Type B pancreatic cell (in vitro differentiated cells): ENCODE measurements at regions not wholly inside any gene's neighbourhood (a gene's known extent, or its start where the extent isn't known, plus 50 kb on each side); places are given as distances from the start of the nearest gene placed in this dataset.

Source experiments
- DNase-seq: peaks from one replicate; pipeline ENCODE4 v3.0.0; 2021; ENCODE audit warnings: mixed read lengths; ENCODE audit not compliant: unreplicated experiment; ENCODE audit errors: extremely low spot score
- H3K27ac Mint-ChIP-seq: 2 replicates; pipeline ENCODE4 v1.8.0; 2021; ENCODE audit warnings: mild to moderate bottlenecking, mixed read lengths
- H3K27me3 Mint-ChIP-seq: 2 replicates; pipeline ENCODE4 v1.8.0; 2021; ENCODE audit warnings: mixed read lengths
- H3K36me3 Mint-ChIP-seq: 2 replicates; pipeline ENCODE4 v1.8.0; 2021; ENCODE audit warnings: mixed read lengths
- H3K4me1 Mint-ChIP-seq: one replicate; pipeline ENCODE4 v1.8.0; 2021; ENCODE audit warnings: mixed read lengths; ENCODE audit not compliant: unreplicated experiment
- H3K4me3 Mint-ChIP-seq: 2 replicates; pipeline ENCODE4 v1.8.0; 2021; ENCODE audit warnings: mild to moderate bottlenecking, mixed read lengths
- H3K9me3 Mint-ChIP-seq: 2 replicates; pipeline ENCODE4 v1.8.0; 2021; ENCODE audit warnings: mixed read lengths
- CTCF ChIP-seq: fragments of 200-600 bp; sonication (generic); conservative IDR thresholded peaks from 2 replicates; pipeline ENCODE4 v1.5.0; 2021; ENCODE audit warnings: antibody characterized with exemption, mild to moderate bottlenecking

GRCh38 chr5:109570362-109570874 lies 119.3 kb upstream of the MAN2A1 start:
- Mint-ChIP-seq H3K27ac (no peak overlapping the region), H3K9me3 (no peaks in the 10 kb centered on the region), H3K36me3 (no peaks in the 10 kb centered on the region), H3K27me3 (no peaks in the 10 kb centered on the region), H3K4me3 (no peak overlapping the region), H3K4me1 (no peaks in the 10 kb centered on the region)
- no peak for DNase-seq
- TF ChIP-seq CTCF, result no peak

- Mint-ChIP-seq H3K4me3 (no peak overlapping the region), H3K36me3 (no peaks in the 10 kb centered on the region), H3K9me3 (no peaks in the 10 kb centered on the region), H3K27ac (no peak overlapping the region), H3K4me1 (no peaks in the 10 kb centered on the region), H3K27me3 (no peaks in the 10 kb centered on the region)
- no peak for TF ChIP-seq CTCF
- DNase-seq, result no peak
Observed at GRCh38 chr5:109567374-109568044, 122.2 kb upstream of the MAN2A1 start.

GRCh38 chr5:109566361-109566760 lies 123.4 kb upstream of the MAN2A1 start:
- no peaks in the 10 kb centered on the region for H3K27me3 Mint-ChIP-seq
- H3K9me3 Mint-ChIP-seq, result no peaks in the 10 kb centered on the region
- no peak for TF ChIP-seq CTCF
- no peak for DNase-seq
- no peaks in the 10 kb centered on the region for H3K36me3 Mint-ChIP-seq
- no peak overlapping the region for H3K4me3 Mint-ChIP-seq
- H3K4me1 Mint-ChIP-seq, result no peaks in the 10 kb centered on the region
- H3K27ac Mint-ChIP-seq, result no peak overlapping the region

GRCh38 chr5:109563739-109564138 lies 126.0 kb upstream of the MAN2A1 start:
- Mint-ChIP-seq H3K9me3 (no peaks in the 10 kb centered on the region), H3K27ac (no peak overlapping the region), H3K4me3 (no peak overlapping the region), H3K27me3 (no peaks in the 10 kb centered on the region), H3K4me1 (no peaks in the 10 kb centered on the region), H3K36me3 (no peaks in the 10 kb centered on the region)
- no peak for TF ChIP-seq CTCF
- no peak for DNase-seq

- Mint-ChIP-seq H3K4me3 (no peak overlapping the region), H3K27me3 (no peaks in the 10 kb centered on the region), H3K9me3 (no peaks in the 10 kb centered on the region), H3K36me3 (no peaks in the 10 kb centered on the region), H3K4me1 (no peaks in the 10 kb centered on the region), H3K27ac (no peak overlapping the region)
- no peak for TF ChIP-seq CTCF
- no peak for DNase-seq
Observed at GRCh38 chr5:109563189-109563588, 126.5 kb upstream of the MAN2A1 start.

GRCh38 chr5:109562441-109562840 lies 127.3 kb upstream of the MAN2A1 start:
- Mint-ChIP-seq H3K9me3 (no peaks in the 10 kb centered on the region), H3K36me3 (no peaks in the 10 kb centered on the region), H3K27me3 (no peaks in the 10 kb centered on the region), H3K27ac (no peak overlapping the region), H3K4me1 (no peaks in the 10 kb centered on the region), H3K4me3 (no peak overlapping the region)
- no peak for DNase-seq
- TF ChIP-seq CTCF, result no peak
